ENCODE measurements at regions not wholly inside any gene's neighbourhood (a gene's known extent, or its start where the extent isn't known, plus 50 kb on each side); places are given as distances from the start of the nearest gene placed in this dataset.
A peak's percentile ranks its signal among the peaks of the same experiment; 100 is the strongest.

DNA sequence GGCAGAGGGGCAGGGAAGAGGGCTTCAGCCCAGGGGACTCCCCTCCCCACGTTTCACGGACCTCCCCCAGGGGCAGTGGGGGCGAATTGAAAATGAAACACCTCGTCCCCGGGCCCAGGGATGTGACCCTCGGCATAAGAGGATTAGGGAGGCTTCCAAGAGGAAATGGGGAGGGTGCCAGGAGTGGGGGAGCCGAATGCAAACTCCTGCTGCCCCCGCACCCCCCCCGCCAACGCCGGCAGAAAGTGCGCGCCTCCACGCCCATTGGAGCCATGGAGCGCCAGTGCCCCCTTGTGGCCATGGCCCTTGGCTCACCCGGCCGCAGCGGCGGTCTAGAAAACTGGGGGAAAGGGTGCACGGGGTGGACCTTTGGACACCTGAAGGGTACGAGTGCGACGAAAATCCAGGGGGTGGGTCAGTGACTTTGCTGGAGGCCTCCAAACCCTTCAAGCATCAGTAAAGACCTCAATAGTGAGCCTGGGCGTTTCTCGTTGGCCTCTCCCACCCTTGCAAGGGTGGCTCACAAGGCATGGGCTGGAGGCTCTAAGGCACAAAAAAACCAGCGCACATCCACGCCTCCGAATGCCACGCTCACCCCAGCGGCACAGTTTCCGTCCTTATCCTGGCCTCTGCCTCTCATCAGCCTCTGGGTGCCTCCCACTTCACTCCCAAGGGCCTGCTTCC, 120.8 kb upstream of the PJA1 start:
- peak overlapping the region; percentile 78 for H3K4me2 ChIP-seq (ENCODE audit: low read length)
- no peak overlapping the region for H3K9ac ChIP-seq (ENCODE audit: low read depth, low read length)
- H3K4me3 ChIP-seq (ENCODE audit: low read length), result peak overlapping the region; percentile 59
- H3K9me3 ChIP-seq (replicated peaks; ENCODE audit: low read length), result no peaks in the 10 kb centered on the region
- peaks cover 26% of the 10 kb centered on the region for H3K27me3 ChIP-seq (ENCODE audit: control insufficient read depth, insufficient read depth, low read length)
- H3K36me3 ChIP-seq (ENCODE audit: insufficient read depth, low read length), result no peaks in the 10 kb centered on the region
- no peaks in the 10 kb centered on the region for H3K4me1 ChIP-seq (ENCODE audit: control insufficient read depth, insufficient read depth, low read length)

DNA sequence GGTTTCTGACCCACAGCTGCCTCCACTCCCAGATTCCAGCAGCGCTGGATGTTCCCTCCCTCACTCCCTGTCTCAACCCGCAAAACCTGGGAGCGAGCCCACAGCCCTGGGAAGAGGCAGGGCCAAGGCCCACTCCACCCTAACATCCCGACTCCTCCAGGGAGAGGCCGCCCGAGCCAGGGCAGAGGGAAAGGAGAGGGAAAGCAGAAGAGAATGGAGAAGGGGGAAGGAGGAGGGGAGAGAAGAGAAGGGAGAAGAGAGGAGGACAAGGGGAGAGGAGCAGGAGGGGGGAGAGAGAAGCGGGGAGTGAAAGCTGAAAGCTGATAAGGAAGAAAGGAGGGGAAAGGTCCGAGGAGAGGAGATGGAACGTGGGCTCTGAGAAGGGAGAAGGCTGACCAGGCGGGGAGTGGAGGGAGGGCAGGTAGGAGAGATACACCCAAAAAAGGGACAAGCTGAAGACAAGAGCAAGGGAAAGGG, 120.2 kb upstream of the PJA1 start:
- peak overlapping the region; percentile 59 for H3K4me3 ChIP-seq (ENCODE audit: low read length)
- H3K4me1 ChIP-seq (ENCODE audit: control insufficient read depth, insufficient read depth, low read length), result no peaks in the 10 kb centered on the region
- no peak overlapping the region for H3K9ac ChIP-seq (ENCODE audit: low read depth, low read length)
- no peaks in the 10 kb centered on the region for H3K36me3 ChIP-seq (ENCODE audit: insufficient read depth, low read length)
- H3K27me3 ChIP-seq (ENCODE audit: control insufficient read depth, insufficient read depth, low read length), result peaks cover 27% of the 10 kb centered on the region
- no peaks in the 10 kb centered on the region for H3K9me3 ChIP-seq (replicated peaks; ENCODE audit: low read length)
- peak overlapping the region; percentile 78 for H3K4me2 ChIP-seq (ENCODE audit: low read length)

DNA sequence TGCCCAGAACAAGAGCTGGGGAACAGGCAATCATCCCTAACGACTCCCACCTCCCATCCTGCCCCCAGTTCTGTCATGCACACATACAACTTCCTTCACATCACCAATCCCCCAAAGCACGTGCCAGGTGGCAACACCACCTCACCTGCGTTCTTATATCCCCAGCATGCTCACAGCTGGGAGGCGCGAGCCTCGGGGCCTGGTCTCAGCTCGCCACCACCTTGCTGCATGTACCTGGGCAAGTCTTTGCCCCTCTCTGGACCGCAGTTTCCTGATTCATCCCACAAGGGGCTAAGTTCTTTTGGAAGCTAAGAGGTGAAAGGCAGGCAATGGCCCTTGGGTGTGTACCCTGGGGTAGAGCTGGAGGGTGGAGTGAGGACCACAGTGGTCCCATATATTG, 119.2 kb upstream of the PJA1 start:
- Histone ChIP-seq H3K9me3 (replicated peaks; ENCODE audit: low read length) (no peaks in the 10 kb centered on the region), H3K4me1 (ENCODE audit: control insufficient read depth, insufficient read depth, low read length) (no peaks in the 10 kb centered on the region), H3K4me2 (ENCODE audit: low read length) (no peak overlapping the region), H3K36me3 (ENCODE audit: insufficient read depth, low read length) (no peaks in the 10 kb centered on the region), H3K4me3 (ENCODE audit: low read length) (no peak overlapping the region), H3K9ac (ENCODE audit: low read depth, low read length) (no peak overlapping the region), H3K27me3 (ENCODE audit: control insufficient read depth, insufficient read depth, low read length) (peaks cover 31% of the 10 kb centered on the region)

DNA sequence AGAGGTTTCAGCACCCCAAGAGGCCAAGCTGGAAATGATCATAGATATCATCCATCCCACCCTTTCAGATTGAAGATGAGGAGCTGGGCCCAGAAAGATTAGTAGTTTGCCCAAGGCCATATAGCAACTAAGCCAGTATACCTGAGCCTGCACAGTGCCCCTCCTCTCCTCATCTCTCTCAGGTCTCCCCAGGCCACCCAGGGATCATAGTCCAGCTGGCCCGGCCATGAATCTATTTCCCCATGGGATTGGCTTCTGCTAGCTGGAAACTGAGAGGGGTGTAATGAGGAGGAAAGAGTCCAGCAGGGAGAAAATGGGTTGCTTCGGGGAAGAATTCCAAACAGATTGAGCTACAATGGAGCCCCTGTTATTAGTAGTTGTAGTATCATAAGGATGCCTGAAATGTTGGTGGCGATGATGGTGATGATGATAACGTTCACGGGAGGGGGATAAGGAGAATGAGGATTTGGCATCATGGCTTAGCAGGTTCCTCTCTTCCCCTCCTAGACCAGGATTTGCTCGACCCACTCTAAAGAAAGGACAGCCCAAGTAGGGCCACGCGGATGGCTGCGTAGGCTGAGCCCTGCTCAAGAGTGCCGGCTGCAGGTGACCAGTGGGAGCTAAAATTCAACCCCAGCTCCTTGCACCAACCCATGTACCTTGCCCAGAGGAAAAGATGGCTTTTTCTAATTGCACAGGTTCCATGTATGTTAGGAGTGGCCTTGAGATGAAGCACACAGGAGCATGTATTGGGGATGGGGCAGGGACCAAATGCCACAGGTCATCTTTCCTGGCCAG, 117.8 kb upstream of the PJA1 start:
- H3K27me3 ChIP-seq (ENCODE audit: control insufficient read depth, insufficient read depth, low read length), result peaks cover 34% of the 10 kb centered on the region
- no peak overlapping the region for H3K4me2 ChIP-seq (ENCODE audit: low read length)
- H3K9me3 ChIP-seq (replicated peaks; ENCODE audit: low read length), result no peaks in the 10 kb centered on the region
- no peak overlapping the region for H3K4me3 ChIP-seq (ENCODE audit: low read length)
- no peak overlapping the region for H3K9ac ChIP-seq (ENCODE audit: low read depth, low read length)
- H3K4me1 ChIP-seq (ENCODE audit: control insufficient read depth, insufficient read depth, low read length), result no peaks in the 10 kb centered on the region
- H3K36me3 ChIP-seq (ENCODE audit: insufficient read depth, low read length), result no peaks in the 10 kb centered on the region

DNA sequence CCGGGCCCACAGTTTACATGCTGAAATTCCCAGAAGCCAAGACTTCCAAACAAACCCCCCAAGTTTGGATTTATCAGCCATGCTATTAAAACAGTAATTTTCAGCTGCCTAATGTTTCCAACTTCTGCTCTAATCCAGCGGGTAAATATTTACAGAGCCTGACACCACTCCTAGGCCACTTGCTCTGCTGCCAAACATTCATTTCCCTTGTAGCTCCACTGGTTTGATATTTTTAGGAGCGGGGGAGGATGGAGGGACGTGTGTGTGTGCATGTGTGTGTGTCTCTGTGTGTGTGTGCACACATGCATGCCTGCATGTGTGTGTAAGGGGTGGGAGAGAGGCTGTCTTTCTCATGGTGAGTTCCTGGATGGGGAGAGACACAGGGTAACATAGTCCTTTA, 115.7 kb upstream of the PJA1 start:
- H3K4me3 ChIP-seq (ENCODE audit: low read length), result no peak overlapping the region
- peaks cover 49% of the 10 kb centered on the region for H3K27me3 ChIP-seq (ENCODE audit: control insufficient read depth, insufficient read depth, low read length)
- H3K4me2 ChIP-seq (ENCODE audit: low read length), result no peak overlapping the region
- no peaks in the 10 kb centered on the region for H3K36me3 ChIP-seq (ENCODE audit: insufficient read depth, low read length)
- no peaks in the 10 kb centered on the region for H3K9me3 ChIP-seq (replicated peaks; ENCODE audit: low read length)
- H3K9ac ChIP-seq (ENCODE audit: low read depth, low read length), result no peak overlapping the region
- no peaks in the 10 kb centered on the region for H3K4me1 ChIP-seq (ENCODE audit: control insufficient read depth, insufficient read depth, low read length)

DNA sequence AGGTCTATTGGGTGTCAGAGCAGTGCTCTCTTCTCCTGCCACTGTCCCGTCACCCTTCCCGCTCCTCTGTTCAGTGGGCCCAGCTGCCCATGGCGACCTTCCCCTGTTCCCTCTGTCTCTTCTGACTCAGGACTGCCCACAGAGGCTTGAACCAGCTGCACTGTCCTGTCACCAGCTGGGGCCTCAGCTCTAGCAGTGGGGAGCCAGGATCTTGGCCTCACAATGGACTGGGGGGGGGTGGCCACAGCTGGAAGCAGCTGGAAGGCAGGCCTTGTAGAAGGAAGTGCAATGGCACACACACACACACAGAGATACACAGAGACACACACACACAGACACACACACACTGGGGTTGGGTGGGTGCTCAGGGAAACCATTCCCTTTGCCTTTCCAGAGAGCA, 114.0 kb upstream of the PJA1 start:
- H3K4me2 ChIP-seq (ENCODE audit: low read length), result no peak overlapping the region
- no peaks in the 10 kb centered on the region for H3K9me3 ChIP-seq (replicated peaks; ENCODE audit: low read length)
- no peaks in the 10 kb centered on the region for H3K36me3 ChIP-seq (ENCODE audit: insufficient read depth, low read length)
- no peak overlapping the region for H3K4me3 ChIP-seq (ENCODE audit: low read length)
- H3K27me3 ChIP-seq (ENCODE audit: control insufficient read depth, insufficient read depth, low read length), result peaks cover 59% of the 10 kb centered on the region
- H3K4me1 ChIP-seq (ENCODE audit: control insufficient read depth, insufficient read depth, low read length), result no peaks in the 10 kb centered on the region
- H3K9ac ChIP-seq (ENCODE audit: low read depth, low read length), result no peak overlapping the region

DNA sequence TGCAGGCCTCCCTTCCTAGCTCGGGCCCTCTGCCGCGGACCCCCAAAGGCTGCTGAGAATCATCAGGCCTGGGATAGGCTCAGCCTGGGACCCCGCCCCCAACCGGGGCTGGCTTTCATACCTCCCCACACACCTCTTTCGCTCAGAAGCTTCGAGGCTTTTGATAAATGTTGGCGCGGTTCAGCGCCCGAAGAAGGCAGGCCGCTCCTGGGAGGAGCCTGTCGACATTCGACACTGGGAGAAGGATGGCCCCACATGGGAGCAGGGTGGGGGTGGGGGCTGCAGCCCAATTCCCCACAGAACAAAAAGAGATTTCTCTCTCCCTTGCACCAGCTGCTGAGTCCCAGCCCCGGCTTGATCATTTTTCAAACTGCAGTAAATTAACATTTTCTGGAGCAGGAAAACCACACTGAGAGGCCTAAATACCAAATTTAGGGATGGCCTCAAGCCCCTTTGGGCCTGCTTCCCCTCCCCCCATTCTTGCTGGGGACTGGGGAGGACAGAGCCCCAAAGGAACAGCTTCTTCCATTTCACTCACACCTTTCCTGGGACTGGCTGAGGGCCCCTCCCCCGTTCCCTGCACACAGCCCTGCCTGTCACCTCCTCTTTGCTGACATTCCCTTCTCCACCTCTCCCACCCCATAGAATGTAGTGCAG, 112.9 kb upstream of the PJA1 start:
- Histone ChIP-seq H3K4me3 (ENCODE audit: low read length) (no peak overlapping the region), H3K36me3 (ENCODE audit: insufficient read depth, low read length) (no peaks in the 10 kb centered on the region), H3K9ac (ENCODE audit: low read depth, low read length) (no peak overlapping the region), H3K27me3 (ENCODE audit: control insufficient read depth, insufficient read depth, low read length) (peaks cover 66% of the 10 kb centered on the region), H3K4me2 (ENCODE audit: low read length) (no peak overlapping the region), H3K4me1 (ENCODE audit: control insufficient read depth, insufficient read depth, low read length) (no peaks in the 10 kb centered on the region), H3K9me3 (replicated peaks; ENCODE audit: low read length) (no peaks in the 10 kb centered on the region)

DNA sequence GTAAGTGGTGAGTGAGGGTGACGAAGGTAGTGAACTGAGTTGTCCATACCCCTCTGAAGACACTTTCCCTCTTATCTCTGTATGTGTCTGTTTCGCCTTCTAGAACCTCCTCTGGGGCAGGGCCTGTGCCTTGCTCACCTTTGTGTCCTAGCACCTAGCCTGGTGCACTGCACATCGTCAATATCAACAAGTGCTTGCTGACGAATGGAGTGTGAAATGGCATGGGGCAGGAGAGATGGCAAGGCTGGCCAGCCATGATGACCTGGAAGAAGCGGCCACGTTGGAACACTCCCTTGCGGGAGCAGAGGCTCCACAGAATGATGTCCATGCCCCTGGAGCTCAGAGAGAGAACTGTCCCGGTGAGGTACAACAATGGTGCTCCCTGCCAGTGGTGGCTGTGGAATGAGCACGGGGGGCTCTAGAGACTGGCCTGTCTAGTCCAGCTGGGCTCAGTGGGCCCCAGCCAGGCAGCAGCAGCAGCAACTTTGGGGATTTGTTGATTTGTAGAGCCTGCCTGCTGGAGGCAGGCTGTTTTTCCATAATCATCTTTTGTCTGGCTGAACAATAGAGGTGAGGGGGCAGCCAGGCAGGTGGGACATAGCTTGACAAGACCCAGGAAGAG, 112.2 kb upstream of the PJA1 start:
- Histone ChIP-seq H3K9me3 (replicated peaks; ENCODE audit: low read length) (no peaks in the 10 kb centered on the region), H3K9ac (ENCODE audit: low read depth, low read length) (no peak overlapping the region), H3K27me3 (ENCODE audit: control insufficient read depth, insufficient read depth, low read length) (peaks cover 73% of the 10 kb centered on the region), H3K4me1 (ENCODE audit: control insufficient read depth, insufficient read depth, low read length) (no peaks in the 10 kb centered on the region), H3K4me3 (ENCODE audit: low read length) (no peak overlapping the region), H3K36me3 (ENCODE audit: insufficient read depth, low read length) (no peaks in the 10 kb centered on the region), H3K4me2 (ENCODE audit: low read length) (no peak overlapping the region)

DNA sequence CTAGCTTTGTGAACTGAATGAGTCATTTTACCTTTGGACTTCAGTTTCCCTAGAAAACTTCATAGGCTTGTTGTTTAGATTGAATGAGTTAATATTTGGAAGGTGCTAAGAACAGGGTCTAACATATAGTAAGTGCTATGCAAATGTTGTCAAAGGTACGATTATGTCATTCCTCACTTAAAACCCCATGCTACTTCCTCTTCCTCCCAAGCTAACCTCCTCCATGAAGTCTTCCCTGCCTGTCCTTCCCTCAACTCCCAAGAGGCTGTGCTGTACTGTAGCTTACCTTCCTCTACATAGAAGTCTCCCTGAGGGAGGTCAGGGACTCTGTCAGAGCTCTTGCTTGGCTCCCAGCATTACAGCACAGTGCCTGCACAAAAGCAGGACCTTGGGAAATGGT, 103.4 kb upstream of the PJA1 start:
- Histone ChIP-seq H3K9ac (ENCODE audit: low read depth, low read length) (no peak overlapping the region), H3K4me1 (ENCODE audit: control insufficient read depth, insufficient read depth, low read length) (no peaks in the 10 kb centered on the region), H3K27me3 (ENCODE audit: control insufficient read depth, insufficient read depth, low read length) (peaks cover 17% of the 10 kb centered on the region), H3K36me3 (ENCODE audit: insufficient read depth, low read length) (no peaks in the 10 kb centered on the region), H3K9me3 (replicated peaks; ENCODE audit: low read length) (no peaks in the 10 kb centered on the region), H3K4me2 (ENCODE audit: low read length) (no peak overlapping the region), H3K4me3 (ENCODE audit: low read length) (no peak overlapping the region)

DNA sequence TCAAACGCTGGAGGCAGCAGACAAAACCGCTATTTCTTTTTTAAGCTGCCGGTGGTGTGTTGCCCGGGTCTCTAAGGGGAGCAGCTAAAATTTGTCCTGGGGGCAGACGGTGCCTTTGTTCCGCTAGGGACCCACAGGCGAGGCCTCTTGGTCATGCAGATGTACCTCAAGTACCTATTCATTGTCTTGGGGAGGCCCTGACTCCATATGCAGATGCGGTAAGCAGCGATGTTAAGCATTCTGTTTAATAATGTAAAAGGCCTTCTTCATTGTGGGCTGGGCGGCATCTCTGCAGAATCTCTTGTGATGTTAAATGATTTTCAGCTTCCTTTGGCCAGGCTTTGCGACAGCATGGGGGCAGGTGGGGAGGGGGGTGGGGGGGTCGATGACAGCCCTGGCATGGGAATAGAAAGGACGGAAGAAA, 98.9 kb upstream of the PJA1 start:
- H3K36me3 ChIP-seq (ENCODE audit: insufficient read depth, low read length), result no peaks in the 10 kb centered on the region
- H3K4me1 ChIP-seq (ENCODE audit: control insufficient read depth, insufficient read depth, low read length), result no peaks in the 10 kb centered on the region
- H3K4me2 ChIP-seq (ENCODE audit: low read length), result no peak overlapping the region
- no peaks in the 10 kb centered on the region for H3K9me3 ChIP-seq (replicated peaks; ENCODE audit: low read length)
- no peak overlapping the region for H3K9ac ChIP-seq (ENCODE audit: low read depth, low read length)
- no peak overlapping the region for H3K4me3 ChIP-seq (ENCODE audit: low read length)
- H3K27me3 ChIP-seq (ENCODE audit: control insufficient read depth, insufficient read depth, low read length), result peaks cover 10% of the 10 kb centered on the region

DNA sequence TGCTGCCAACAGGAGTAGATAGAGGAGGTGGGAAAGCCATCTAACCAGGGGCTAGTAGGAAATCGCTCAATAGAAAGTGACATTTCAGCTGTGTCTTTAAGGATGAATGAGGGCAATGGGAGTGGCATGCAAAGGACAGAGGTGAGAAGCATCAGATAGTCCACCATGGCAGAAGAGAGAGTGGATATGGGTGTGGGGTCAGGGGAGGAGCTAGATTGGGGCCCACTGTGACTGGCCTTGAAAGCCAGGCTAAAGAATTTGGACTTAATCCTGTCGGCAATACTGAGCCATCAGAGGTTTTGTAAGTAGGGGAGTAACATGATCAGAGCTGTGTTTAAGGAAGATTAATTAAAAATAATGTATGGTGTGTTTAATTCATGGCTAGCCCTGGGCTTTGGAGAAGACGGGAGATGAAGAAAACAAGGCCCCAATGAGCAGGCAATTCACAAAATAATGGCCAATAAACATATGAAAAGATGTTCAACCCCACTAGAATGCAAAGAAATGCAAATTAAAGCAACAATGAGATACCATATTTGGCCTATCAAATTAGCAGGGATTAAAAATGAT, 98.1 kb upstream of the PJA1 start:
- H3K4me2 ChIP-seq (ENCODE audit: low read length), result no peak overlapping the region
- H3K9me3 ChIP-seq (replicated peaks; ENCODE audit: low read length), result no peaks in the 10 kb centered on the region
- H3K9ac ChIP-seq (ENCODE audit: low read depth, low read length), result no peak overlapping the region
- no peak overlapping the region for H3K4me3 ChIP-seq (ENCODE audit: low read length)
- no peaks in the 10 kb centered on the region for H3K36me3 ChIP-seq (ENCODE audit: insufficient read depth, low read length)
- H3K4me1 ChIP-seq (ENCODE audit: control insufficient read depth, insufficient read depth, low read length), result no peaks in the 10 kb centered on the region
- peaks cover 10% of the 10 kb centered on the region for H3K27me3 ChIP-seq (ENCODE audit: control insufficient read depth, insufficient read depth, low read length)

All from skeletal muscle satellite cell (primary cell).